Keratinocyte (primary cell): ENCODE measurements at regions not wholly inside any gene's neighbourhood (a gene's known extent, or its start where the extent isn't known, plus 50 kb on each side); places are given as distances from the start of the nearest gene placed in this dataset.

ENCODE experiments used
- DNase-seq: peaks from one replicate; pipeline ENCODE4 v3.0.0-alpha.2; 2011; ENCODE audit warnings: low read depth, missing footprints, low spot score
- FAIRE-seq: peaks from 2 replicates; lab custom pipeline; 2011; peaks lifted over from hg19 to GRCh38; lab: Jason Lieb, UNC
- H2AFZ ChIP-seq: 2 replicates; pipeline ENCODE4 v1.6.0; 2012; ENCODE audit warnings: low read length, control low read depth, inconsistent platforms; ENCODE audit not compliant: control insufficient read depth
- H3K27ac ChIP-seq: 2 replicates; pipeline ENCODE4 v1.5.1; 2011; ENCODE audit warnings: low read length; ENCODE audit not compliant: control insufficient read depth, insufficient read depth
- H3K27me3 ChIP-seq: 3 replicates; pipeline ENCODE4 v1.6.0; 2011; ENCODE audit warnings: low read length; ENCODE audit not compliant: control insufficient read depth, insufficient read depth; ENCODE audit errors: extremely low read depth
- H3K36me3 ChIP-seq, 2 experiments: 2 replicates in 1 of 2; 3 replicates in 1 of 2; pipeline ENCODE4 v1.5.1; 2011; ENCODE audit warnings: low read length in 2 of 2, mild to moderate bottlenecking in 1 of 2; ENCODE audit not compliant: control insufficient read depth in 2 of 2, insufficient read depth in 2 of 2; ENCODE audit errors: extremely low read depth in 1 of 2
- H3K4me1 ChIP-seq: 3 replicates; pipeline ENCODE4 v1.5.1; 2011; ENCODE audit warnings: low read length; ENCODE audit not compliant: control insufficient read depth, insufficient read depth; ENCODE audit errors: extremely low read depth
- H3K4me2 ChIP-seq: 3 replicates; pipeline ENCODE4 v1.6.0; 2011; ENCODE audit warnings: low read depth, low read length; ENCODE audit not compliant: control insufficient read depth, insufficient read depth; ENCODE audit errors: extremely low read depth
- H3K4me3 ChIP-seq, 3 experiments: fragments of 200-600 bp in 1 of 3; sonication (generic) in 1 of 3; 2 replicates in 2 of 3; 3 replicates in 1 of 3; pipeline ENCODE4 v1.5.1; 2011 to 2016; ENCODE audit warnings: low read length in 3 of 3, mild to moderate bottlenecking in 3 of 3, control low read depth in 2 of 3, inconsistent platforms in 1 of 3, low read depth in 1 of 3, mixed read lengths in 1 of 3, mixed run types in 1 of 3, moderate library complexity in 1 of 3; ENCODE audit not compliant: control insufficient read depth in 2 of 3, insufficient read depth in 2 of 3; ENCODE audit errors: extremely low read depth in 1 of 3
- H3K79me2 ChIP-seq: 2 replicates; pipeline ENCODE4 v1.6.0; 2012; ENCODE audit warnings: low read length; ENCODE audit not compliant: control insufficient read depth, insufficient read depth
- H3K9ac ChIP-seq: 3 replicates; pipeline ENCODE4 v1.6.0; 2011; ENCODE audit warnings: low read length; ENCODE audit not compliant: control insufficient read depth, insufficient read depth; ENCODE audit errors: extremely low read depth
- H3K9me1 ChIP-seq: 3 replicates; pipeline ENCODE4 v1.6.0; 2011; ENCODE audit warnings: low read length; ENCODE audit not compliant: control insufficient read depth, insufficient read depth; ENCODE audit errors: extremely low read depth
- H3K9me3 ChIP-seq: 2 replicates; pipeline ENCODE4 v1.5.1; 2012; ENCODE audit warnings: low read depth, low read length; ENCODE audit not compliant: control insufficient read depth
- H4K20me1 ChIP-seq: 3 replicates; pipeline ENCODE4 v1.6.0; 2011; ENCODE audit warnings: low read length; ENCODE audit not compliant: control insufficient read depth, insufficient read depth; ENCODE audit errors: extremely low read depth
- CTCF ChIP-seq, 3 experiments: IDR thresholded peaks in 1 of 3; conservative IDR thresholded peaks in 1 of 3; optimal IDR thresholded peaks in 1 of 3; 2 replicates in 2 of 3; 3 replicates in 1 of 3; pipeline versions ENCODE3 to v1.5.1; 2011; ENCODE audit warnings: low read length in 3 of 3, mild to moderate bottlenecking in 3 of 3, moderate library complexity in 2 of 3, control low read depth in 1 of 3, inconsistent platforms in 1 of 3; ENCODE audit not compliant: insufficient read depth in 2 of 3; ENCODE audit errors: extremely low read depth in 1 of 3
- EZH2 ChIP-seq: IDR thresholded peaks from one replicate; pipeline ENCODE4 v1.6.1; 2012; ENCODE audit warnings: inconsistent platforms, mild to moderate bottlenecking, low read length, moderate library complexity
- dilution Hi-C: fragments of 300-500 bp; cut with MboI; formaldehyde crosslinking; loops from one replicate; pipeline ENCODE4 v1.7.0; 2020; ENCODE audit warnings: low sequenced_read_pairs; ENCODE audit not compliant: extremely low pct_ligation_motif_present

GRCh38 chr17:6912110-6913051, 80.9 kb upstream of the TEKT1 start:
- no peak overlapping the region for H3K4me3 ChIP-seq
- H3K4me2 ChIP-seq, result no peak overlapping the region
- TF ChIP-seq CTCF (optimal IDR thresholded peaks at IDR 0.05 in 1 of 3, IDR thresholded peaks at IDR 0.05 in 1 of 3, conservative IDR thresholded peaks at IDR 0.05 in 1 of 3; ENCODE audit: extremely low read depth in 1 of 3, insufficient read depth in 2 of 3, low read length in 3 of 3) (no peak), EZH2 (no peak)
- no peaks in the 10 kb centered on the region for H3K36me3 ChIP-seq
- H4K20me1 ChIP-seq, result no peaks in the 10 kb centered on the region
- H3K79me2 ChIP-seq, result no peaks in the 10 kb centered on the region
- dilution Hi-C loops, result no loop called here
- no peaks in the 10 kb centered on the region for H3K9me1 ChIP-seq
- no peak overlapping the region for H3K27ac ChIP-seq
- no peaks in the 10 kb centered on the region for H3K27me3 ChIP-seq
- no peaks in the 10 kb centered on the region for H3K9me3 ChIP-seq
- H3K4me1 ChIP-seq, result no peaks in the 10 kb centered on the region
- H3K9ac ChIP-seq, result no peak overlapping the region
- H2AFZ ChIP-seq, result no peak overlapping the region
- DNase-seq (no peak), FAIRE-seq (no peak)

- Histone ChIP-seq H3K9ac (no peak overlapping the region), H3K9me3 (no peaks in the 10 kb centered on the region), H4K20me1 (no peaks in the 10 kb centered on the region), H3K27me3 (no peaks in the 10 kb centered on the region), H3K27ac (no peak overlapping the region), H3K4me1 (no peaks in the 10 kb centered on the region), H2AFZ (no peak overlapping the region), H3K4me2 (no peak overlapping the region), H3K9me1 (no peaks in the 10 kb centered on the region), H3K36me3 (no peaks in the 10 kb centered on the region), H3K79me2 (no peaks in the 10 kb centered on the region), H3K4me3 (no peak overlapping the region)
- DNase-seq (no peak), FAIRE-seq (no peak)
- TF ChIP-seq EZH2 (no peak), CTCF (optimal IDR thresholded peaks at IDR 0.05 in 1 of 3, IDR thresholded peaks at IDR 0.05 in 1 of 3, conservative IDR thresholded peaks at IDR 0.05 in 1 of 3; ENCODE audit: extremely low read depth in 1 of 3, insufficient read depth in 2 of 3, low read length in 3 of 3) (peak; percentile 60 to 78 (median 72))
- dilution Hi-C loops, result no loop called here
Measured at GRCh38 chr17:6913608-6914443, 82.0 kb upstream of the ALOX12 start.
